LHCN-M2 (cell line): ENCODE measurements at regions not wholly inside any gene's neighbourhood (a gene's known extent, or its start where the extent isn't known, plus 50 kb on each side); places are given as distances from the start of the nearest gene placed in this dataset.

Source experiments
- DNase-seq: peaks from one replicate; pipeline ENCODE4 v3.0.0-alpha.2; 2012; ENCODE audit warnings: low read depth

DNA sequence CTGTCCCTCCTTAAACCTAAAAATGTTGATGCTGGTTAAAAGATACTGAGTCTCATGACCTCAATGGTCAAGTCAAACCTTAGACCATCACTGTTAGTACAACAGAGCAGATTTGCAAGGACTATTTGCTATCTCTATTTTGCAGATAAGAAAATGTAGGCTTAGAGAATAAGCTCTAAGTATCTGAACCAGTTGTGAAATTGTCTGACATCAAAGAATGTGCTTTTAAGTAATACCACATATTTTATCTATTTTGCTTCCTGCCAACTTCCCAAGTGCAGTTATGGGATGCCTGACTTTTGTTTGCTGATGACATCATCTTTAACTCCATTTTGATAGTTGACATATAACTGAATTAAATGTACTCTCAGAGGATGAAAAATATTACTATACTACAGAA is 83.6 kb upstream of the TMEM106B start:
- DNase-seq, result no peak

DNA sequence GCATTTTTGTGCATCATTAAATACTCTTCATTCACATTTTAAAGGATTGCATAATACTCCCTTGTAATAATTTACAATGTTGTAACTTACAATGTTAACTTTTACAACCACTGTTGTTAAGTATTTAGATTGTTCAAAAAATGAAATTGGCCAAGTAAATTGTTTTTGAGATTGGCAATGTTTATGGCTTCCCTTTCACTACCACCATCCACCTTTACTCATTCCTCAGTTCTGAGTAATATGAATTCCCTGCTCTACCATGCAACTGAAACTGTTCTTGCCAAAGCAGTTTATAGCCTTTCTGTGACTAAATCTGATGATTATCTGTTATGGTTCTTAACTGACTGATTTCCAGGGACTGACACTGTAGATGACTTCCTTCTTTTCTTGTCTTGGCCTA is 80.5 kb upstream of the TMEM106B start:
- no peak for DNase-seq

DNA sequence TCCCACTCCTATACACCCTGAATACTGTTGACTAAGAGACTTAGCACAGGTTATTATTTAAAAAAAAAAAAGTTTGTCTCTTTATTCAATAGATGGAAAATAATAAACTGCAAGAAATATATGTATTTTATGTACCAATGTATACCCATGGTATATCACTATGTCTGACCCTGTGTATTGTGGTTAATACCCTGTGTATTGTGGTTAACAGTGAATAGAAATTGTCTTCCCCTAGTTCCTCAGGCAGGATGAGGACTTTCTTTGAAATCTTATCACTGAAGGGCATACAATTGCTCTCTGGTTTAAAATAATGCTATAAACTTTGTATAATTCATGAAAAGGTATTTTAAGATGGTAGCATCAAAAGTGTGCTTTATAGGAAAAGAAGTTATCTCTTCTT is 80.0 kb upstream of the TMEM106B start:
- no peak for DNase-seq

DNA sequence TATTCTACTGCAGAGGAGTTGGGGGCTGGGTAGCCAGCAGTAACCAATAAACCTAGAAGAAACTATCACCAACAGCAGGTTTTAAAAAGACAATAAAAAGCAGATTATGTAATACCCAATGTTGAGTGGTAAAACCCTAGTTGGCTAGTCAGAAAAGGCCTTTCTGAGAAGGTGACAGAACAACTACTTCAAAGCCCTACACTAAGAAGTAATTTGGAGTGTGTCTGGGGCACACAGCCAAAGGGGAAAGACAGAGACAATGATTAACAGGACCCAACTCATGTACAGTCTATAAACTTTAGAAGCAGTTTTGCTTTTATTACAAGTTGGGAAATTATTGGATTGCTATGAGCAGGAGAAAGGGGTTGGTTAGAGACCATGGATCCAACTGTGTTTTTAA is 77.2 kb upstream of the TMEM106B start:
- DNase-seq, result no peak

DNA sequence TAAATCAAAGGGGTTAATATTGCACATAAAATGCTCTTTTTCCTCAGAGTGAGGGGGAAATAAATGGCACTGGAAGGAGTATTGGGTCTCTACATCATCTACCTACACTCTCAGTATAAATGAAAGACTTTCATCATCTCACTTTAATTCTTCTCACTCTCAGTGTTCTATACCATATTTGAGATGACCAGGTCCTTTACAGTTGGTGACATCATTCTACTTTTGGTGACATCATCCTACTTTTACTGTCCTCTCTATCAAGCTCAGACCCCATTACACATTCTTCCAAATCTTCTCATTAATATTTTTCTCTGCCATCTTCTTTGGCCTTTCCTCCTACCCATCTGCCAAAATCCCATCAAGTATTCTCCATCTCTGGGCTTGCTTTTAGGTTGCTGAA is 74.6 kb upstream of the TMEM106B start:
- DNase-seq, result no peak

DNA sequence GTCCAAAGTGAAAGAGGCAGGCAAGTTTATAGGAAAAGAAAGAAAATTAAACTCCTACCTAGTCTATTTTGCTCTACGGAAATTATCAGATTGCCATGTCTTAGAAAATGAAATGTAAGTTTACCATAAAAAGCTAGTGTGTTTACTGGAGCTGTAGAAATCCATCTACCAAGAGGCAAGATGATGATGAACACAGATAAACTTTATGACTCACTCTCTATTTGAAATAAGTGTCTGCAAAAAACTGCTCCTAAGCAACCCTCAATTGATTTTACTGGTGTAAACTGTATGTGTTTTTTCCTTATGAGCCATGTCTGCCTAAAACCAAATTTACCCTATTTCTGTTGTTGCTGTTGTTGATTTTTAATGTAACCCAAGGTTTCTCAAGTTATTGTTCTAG is 73.8 kb upstream of the TMEM106B start:
- DNase-seq, result no peak

DNA sequence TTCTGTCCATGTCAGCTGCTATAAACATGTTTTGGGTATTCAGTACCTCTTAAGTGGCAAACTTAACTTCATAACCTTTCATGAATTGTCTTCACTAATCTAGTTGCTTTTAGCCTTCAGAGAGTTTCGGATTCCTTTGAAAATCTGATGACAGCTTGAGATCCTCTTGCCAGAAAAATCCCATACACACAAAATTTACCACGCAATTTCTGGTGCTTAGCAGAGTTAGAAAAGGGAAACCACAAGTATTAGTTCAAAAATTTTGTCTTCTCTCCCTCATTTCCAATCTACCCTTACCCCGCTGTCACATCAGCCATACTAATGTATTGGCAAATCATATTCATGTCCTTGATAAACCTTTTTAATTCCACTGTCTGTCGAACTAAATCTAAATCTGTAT is 72.7 kb upstream of the TMEM106B start:
- no peak for DNase-seq

DNA sequence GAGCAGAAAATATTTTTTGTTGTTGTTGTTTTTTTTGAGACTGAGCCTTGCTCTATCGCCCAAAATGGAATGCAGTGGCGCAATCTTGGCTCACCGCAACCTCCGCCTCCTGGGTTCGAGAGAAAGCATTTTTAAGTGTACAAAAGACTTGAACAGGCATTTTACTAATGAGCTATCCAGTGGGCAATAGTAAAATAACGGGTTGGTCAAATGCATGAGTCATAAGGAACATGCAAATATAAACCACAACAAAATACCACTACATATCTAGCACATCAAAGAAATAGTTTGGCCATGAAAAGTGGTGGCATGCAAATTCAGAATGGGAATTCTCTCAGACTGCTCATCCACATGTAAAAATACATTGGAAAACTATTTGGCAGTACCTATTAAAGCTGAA is 71.7 kb upstream of the TMEM106B start:
- peak; percentile 17 for DNase-seq

DNA sequence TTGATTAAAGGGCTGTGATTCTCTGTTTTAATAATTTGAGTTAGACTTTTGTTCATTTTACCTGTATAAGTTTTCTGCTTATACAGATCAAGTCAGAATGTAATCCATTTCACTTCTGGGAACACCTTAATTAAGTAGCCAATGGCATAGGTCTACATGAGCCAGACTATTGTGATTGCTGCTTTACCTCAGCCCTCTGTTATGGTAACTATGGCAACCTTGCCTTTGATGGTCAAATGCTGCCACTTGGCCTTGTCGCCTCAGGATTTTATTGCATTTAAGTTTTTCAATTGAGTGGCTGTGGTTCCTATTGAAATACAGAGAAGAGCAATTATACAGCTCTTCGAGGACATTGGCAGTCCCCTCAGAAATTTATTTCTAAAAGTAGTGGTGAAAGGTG is 64.3 kb upstream of the TMEM106B start:
- no peak for DNase-seq

DNA sequence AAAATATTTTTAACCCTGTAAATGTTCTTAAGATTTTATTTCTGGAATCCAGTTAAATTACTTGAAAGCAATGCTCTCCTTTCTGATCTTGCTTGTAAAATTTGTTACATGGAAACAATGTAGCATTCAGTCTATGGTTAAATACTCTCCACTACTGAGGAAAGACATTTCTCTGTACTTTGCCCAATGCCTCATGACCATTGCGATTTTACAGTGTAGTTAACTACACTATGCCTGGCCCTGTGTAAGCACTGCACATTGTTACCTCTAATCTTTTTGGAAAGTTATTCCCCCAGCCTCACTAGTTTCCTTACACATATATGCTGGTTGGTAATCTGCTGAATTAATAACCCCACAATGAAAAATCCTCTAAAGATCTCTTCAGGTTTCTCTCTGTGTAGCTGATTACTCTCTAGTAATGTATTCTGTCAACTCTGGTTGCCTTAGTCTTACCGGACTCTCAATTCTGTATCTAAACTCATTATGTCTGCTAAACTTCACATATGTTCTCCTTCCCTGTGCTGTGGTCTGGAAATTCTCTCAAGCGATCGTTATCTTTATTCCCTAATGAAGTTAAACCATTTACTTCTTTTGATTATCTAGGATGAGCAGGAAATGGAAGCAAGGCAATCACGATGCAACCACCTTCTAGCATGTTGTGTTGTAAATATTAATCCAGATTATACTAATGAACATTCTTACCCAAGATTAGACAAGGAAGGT is 58.7 kb upstream of the TMEM106B start:
- no peak for DNase-seq

DNA sequence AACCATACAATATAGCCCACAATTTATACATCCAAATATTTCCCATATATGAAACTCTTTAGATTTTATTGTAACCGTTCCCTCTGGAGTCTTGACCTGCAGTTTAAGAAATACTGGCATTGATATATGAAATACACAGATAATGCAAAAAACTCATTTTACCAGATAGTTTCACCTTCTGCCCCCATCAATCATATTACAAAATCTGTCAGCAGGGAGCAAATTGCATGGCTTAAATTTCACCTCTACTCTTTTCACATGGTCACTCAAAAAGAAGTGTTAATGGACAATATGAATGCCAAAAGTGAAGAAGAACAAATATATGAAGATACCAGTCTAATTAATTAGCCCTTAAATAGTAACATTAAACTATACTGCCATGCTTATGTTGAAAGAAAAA is 57.0 kb upstream of the TMEM106B start:
- no peak for DNase-seq

DNA sequence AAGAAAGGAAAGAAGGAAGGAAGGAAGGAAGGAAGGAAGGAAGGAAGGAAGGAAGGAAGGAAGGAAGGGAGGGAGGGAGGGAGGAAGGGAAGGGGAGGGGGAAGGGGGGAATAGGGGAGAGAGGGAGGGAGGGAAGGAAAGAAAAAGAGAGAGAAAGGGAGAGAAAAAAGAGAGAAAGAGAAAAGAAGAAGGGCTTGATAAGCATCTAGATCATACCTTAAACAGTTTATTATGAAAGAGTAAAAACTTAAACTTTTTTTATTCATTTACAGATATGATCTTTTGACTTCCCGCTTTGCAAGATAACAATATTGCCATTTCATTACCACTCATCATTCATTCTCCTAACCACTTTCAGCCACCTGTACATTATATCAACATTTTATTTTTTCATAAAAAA is 53.6 kb upstream of the TMEM106B start:
- no peak for DNase-seq

DNA sequence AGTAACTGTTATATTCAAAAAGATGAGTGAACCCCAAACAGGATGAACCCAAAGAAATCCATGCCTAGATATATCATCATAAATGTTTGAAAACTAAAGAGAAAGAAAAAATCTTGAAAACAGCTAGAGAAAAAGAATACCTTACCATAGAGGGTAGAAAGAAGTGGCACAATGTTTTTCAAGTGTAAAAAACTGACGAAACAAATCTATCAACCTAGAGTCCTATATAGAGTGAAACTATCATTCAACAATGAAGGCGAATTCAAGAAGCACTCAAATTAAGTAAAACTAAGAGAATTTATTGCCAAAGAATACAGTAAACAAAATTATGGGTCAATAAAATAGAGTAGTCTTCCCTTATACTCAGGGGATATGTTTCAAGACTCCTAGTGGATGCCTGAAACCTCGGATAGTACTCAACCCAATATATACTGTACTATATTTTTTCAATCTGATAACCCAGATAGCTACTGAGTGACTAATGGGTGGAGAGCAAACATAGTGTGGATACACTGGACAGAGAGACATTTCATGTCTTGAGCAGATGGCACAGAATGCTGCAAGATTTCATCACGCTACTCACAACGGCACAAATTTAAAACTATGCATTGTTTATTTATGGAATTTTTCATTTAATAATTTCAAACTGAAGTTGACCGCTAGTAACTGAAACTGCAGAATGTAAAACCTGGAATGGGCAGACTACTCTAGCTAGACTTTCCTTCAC is 52.6 kb upstream of the TMEM106B start:
- no peak for DNase-seq

DNA sequence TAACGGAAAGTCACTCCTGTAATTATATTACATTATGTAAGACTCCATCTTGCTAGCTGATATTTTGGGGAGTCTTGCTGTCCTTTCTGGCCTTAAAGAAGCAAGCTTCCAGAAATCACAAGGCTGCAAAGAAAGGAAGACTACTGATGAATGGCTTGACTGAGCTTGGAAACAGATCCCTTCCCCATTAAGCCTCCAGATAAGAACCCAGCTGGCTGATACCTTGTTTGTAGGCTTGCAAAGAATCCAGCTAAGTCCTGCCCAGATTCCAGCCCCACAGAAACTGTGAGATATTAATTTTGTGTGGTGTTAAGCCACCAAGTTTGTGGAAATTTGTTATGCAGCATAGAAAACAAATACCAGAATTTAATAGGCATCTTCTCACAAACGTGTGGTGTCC is 49.9 kb upstream of the TMEM106B start:
- DNase-seq, result no peak
